Effector CD4-positive, alpha-beta T cell (primary cell): ENCODE measurements at regions not wholly inside any gene's neighbourhood (a gene's known extent, or its start where the extent isn't known, plus 50 kb on each side); places are given as distances from the start of the nearest gene placed in this dataset.

Experiments used
- DNase-seq: peaks from one replicate; pipeline ENCODE4 v3.0.0-alpha.2; 2020

DNA sequence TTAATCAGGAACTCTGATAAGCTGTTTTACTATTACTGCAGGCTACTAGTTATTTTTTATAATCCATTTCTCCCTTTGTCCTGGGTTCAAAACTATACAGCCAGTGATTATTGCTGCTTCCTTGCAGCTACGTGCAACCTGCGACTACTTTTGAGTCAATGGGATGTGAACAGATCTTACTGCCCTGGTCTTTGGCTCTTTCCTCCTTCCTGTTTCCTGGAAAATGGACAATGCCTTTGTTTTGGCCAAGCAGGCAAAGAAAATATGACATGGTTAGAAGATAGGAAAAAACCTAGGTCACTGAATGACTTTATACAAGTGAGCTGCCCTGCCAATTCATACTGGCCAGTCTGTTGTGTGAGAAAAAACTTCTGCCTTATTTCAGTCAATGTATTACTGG is 201.2 kb upstream of the KLF12 start:
- DNase-seq = no peak

DNA sequence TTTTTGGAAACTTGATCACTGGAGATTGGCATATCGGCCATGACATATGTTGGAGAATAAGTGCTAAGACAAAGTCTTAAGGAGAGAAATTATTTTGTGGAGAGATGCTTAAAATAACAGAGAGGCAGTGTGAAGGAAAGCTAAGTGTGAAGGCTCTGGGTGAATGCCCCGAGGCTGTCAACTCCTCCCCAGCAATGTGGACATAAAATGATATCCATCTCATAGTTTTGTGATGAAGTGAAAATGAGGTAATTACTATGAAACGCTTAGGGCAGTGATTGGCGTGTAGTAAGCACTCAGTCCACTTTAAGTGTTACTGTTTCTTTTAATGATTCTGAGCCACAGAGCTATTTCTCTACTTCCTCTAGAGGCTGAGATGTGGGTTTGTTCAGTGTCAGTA is 195.8 kb upstream of the KLF12 start:
- no peak for DNase-seq

DNA sequence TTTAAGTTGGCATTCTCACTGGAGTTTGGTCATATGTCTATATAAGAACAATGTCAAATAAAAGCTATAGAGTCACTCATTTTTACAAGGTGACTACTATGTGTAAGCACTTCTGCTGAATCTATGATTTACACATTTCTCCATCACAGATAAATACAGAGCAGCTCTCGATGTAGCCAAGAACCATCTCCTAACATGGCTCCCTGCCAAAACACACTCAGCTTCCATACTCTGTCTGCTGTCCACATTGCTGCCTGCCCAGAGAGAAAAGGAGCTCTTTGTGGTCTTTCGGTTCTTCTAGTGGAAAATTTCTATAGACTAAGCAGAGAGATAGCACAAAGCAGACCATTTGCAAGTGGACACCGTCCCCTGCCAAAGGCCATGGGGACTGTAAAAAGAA is 190.9 kb upstream of the KLF12 start:
- DNase-seq = no peak

DNA sequence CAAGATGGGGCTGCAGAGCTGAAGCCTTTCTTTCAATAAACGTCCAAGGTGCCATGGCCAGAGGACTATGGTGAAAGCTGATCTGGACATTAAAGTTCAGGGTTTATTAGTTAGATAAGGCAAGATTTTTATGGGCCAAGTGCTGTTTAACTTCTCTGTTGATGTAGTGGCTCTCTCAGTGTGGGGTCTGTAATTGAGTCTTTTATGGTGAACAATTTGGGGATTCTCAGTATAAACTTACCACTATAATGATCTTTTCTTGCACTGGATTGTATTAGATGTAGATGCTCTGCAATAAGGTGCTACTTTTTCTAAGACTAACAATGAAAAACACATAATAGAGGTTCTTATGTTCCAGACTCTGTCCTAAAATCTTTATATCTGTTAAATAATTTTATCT is 190.1 kb upstream of the KLF12 start:
- no peak for DNase-seq

DNA sequence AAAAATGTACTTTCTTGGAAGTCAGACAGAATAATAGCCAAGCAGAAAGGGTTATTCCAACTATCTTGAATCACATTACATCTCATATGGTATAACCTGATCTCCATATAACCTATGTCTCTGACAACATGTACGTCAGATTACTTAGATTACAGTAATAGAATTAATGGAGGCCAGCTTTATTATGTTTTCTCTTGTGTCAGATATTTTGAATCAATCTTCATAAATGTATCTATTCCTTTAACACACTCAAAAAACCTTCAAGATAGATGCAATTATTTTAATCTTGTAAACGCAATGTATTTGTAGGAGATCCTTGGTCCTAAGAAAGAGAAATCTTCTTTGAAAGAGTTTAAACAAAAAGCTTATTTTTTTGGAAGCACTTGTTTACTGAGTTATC is 188.4 kb upstream of the KLF12 start:
- no peak for DNase-seq

DNA sequence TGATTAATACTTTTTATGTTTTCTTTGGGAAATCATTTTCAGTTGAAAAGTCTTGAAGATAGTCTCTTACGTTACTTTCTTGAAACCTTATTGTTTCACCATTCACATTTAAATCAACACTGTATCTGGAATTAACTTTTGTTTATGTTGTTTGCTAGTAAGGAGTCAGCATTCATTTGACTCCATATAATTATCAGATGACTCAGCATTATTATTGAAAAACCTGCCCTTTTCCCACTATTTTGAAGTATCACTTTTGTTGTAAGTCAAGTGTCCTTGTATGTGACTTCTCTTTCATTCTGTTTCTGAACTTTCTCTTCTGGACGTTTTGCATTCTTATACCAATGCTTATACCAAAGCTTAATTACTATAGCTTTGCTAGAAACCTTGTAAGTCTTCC is 186.1 kb upstream of the KLF12 start:
- no peak for DNase-seq

DNA sequence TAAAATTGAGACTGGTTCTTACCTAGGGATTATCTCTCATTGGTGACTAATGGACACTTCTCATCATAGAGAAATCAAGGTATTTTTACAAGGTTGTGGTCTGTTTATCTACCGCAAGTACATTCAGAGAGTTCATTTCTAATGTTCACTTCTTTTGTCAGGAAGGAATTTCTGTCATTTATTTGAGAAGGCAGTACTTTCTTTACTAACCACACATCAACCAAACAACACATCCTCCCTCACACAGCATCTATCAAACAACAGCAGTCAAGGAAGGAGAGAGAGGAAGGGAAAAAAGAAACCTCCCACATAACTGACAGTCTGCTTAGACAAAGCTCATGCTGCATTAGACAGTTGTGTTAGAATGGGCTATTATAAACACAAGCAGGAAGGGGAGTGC is 182.3 kb upstream of the KLF12 start:
- DNase-seq = no peak

DNA sequence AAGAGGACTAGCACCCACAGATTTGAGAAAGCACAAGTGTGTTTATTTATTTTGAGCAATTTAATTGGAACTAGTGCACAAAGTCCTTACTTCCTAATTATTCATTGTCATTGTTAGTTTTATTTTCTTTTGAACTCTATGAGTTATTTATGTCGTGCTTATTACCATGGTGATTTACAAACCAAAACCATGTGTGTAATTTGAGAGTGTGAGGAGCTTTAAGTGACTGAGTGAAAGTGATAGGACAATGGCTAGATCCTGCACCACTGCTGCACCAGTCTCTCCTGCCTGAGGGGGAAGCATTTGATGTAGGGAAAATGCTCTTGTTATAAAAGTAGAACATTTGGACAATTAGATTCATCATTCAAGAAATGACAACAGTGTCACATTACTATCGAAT is 172.3 kb upstream of the KLF12 start:
- no peak for DNase-seq

DNA sequence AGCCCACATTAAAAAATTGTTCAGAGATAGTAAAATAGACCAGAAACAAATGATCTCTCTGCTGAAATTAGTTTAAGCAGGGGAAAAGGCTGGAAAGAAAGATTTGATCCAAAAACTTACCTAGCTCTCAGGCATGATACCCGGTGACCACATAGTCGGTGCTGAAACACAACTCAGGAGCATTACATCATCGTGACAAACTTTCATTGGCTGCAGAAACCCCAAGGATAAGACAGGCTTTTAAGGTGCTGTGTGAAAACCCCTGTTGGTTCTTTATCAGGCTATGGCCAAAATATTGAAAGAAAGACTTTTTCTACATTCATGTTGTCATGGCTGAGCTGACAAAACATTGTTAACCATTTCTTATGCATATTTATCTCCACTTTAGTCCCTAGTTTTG is 171.7 kb upstream of the KLF12 start:
- DNase-seq = no peak

DNA sequence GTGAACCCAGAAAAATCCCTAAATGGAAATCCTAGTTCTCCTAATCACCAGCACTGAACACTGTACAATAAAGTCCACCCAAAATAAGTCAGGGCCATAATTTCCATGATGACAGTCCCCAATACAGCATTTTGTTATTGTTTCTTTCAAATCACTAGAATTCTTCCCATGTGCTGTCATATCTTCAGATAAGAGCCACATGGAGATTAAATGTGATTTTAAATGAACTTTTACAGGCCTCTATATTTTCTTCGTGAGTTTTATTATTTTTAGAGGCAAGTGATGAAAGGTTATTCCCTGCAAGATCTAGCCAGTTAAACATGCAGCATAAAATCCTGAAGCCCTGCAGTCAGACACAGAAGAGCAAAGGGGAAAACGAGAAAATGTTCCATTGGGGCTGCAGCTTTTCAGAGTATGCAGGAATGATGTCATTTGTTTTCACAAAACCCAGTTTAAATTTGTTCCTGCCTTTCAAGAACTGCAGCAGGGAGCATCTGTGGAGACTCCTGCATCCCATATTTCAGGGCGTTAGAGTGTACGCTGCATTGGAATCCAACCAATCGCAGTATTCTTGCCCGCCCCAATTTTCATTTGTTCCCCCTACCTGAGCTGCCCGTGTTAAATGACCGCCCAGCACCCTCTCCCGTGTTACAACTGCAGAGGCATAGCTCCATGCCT is 167.2 kb upstream of the KLF12 start:
- no peak for DNase-seq

DNA sequence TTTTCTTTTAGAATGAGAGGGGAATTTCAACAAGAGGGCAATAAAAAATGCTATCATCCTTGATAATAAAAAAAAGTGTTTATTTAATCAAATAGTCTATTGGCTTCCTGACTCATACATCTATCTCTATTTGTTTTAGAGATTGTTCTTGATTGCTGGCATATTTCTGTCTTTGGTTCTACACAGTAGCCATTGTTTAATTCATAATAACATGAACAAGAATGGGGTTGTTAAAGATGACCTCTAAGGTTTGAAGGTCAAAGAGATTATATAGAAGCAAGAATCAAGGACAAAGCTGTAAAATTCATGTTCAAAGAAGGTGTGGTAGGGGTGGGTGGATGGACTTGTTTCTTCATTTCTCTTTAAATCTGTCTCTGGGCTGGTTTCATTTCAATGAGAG is 166.0 kb upstream of the KLF12 start:
- no peak for DNase-seq

DNA sequence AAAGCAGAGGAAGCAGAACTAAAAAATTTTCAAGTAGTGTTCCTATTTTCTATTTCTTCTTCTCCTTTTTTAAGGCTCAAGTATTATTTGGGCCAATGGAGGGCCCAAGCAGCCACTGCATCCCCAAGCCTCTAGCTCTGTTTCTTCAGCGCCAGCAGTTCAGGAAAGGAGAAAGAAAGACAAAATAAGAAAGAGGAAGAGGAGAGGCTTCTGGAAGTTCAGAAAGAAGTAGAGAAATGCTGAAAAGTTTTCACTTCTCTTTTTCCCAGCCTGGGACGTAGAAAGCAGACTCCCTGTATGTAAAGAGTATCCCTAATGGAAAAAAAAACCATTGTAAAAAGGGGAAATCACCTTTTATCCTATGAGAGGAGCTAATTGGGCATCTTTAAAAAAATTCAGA is 165.5 kb upstream of the KLF12 start:
- no peak for DNase-seq

DNA sequence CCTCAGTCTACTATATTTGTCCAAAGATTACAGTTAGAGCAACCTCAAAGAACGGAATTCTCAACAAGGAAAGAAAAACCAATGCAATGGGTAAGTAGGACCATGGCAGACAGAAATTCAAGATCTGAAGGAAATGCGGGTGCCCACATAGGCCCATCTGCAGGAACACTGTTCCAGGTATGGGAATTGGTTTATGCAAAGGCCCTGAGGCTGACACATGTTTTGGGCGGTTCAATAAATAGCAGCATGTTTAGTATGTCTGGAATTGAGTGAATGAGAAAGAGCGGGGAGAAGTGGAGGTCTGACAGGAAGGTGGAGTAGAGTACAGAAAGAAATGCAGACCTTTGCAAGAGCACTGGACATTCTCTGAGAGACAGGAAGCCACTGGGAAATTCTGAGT is 164.7 kb upstream of the KLF12 start:
- DNase-seq = no peak

DNA sequence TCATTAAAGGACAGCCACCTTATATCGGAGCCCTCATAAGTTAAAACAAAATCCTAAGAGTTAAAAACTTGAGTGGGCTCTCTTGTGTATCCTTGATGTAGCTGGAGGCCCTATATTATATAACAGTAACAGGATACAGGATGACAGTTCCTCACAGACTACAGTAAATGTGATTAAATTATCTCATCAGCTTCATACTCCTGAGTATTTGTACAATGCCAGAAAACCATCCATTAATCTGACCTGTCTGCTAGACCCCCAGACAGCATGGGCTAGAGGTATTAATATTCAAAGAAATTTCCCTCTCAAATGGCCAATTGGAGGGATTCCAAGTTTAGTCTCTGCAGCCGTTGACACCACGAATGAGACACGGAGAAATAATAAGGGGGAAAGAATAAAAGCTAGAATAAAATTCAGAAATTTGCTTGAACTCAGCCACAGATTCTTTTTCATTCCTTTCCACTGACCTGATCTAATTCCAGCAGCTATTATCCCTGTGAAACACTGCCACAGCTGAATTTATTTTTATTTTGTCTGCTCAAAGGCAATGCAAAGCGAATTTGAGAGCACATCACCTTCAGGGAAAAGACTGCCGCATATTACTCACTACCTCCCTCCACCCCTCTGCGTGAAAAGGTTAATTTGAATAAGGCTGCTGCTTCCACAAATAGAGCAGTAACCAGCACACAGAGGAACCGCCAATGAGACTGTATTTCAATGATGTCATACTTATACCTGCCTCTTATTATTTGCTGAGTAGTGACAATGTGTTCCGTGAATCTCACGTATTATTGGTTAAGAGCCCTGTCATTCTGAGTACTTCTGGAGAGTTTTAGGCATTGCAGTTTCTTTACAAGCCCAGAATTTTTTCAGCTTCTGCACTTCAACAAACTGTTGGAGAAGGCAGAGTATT is 155.9 kb upstream of the KLF12 start:
- DNase-seq = peak; percentile 23

DNA sequence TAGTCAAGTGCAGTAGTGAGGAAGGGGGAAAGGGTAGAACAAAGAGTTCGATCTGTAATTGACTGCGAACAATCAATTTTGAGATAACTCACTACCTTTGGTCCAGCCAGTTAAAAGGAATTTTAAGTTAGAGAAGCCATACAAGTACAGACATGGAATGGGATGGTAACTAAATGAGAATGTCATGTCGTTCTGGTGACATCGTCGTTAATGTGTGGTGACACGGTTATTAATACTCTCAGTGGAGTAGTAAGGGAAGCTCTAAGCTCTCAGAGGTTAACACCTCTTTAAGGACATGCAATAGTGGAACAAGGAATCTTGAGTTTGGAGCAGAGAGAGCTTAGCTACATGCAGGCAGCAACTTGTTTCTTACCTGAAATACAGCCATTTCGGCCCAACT is 154.9 kb upstream of the KLF12 start:
- no peak for DNase-seq

DNA sequence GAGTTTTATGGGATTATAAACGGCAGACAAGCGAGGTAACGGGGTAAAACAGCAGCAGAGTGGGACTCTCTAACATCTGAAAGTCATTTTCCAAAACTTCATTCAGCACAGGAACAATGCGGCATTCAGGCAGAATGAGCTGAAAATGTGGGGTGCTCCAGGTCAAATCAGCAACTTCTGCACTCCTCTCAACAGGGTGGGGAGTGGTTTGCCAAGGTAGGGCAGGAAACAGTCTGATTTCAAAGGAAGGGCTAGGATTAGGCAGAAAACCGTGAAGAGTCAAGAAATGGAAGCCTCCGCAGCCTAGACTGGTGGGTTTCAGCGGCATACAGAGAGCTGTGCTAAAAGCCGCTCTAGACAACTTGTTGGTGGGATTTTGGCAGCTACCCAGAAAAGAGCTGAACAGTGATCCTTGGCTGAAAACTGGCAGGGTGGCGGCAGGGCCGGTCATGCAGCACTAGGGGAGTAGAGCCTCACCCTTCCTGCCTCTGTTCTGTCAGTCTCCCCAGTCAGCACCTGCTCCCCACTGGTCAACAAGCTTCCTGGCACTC is 154.2 kb upstream of the KLF12 start:
- DNase-seq = peak; percentile 5

DNA sequence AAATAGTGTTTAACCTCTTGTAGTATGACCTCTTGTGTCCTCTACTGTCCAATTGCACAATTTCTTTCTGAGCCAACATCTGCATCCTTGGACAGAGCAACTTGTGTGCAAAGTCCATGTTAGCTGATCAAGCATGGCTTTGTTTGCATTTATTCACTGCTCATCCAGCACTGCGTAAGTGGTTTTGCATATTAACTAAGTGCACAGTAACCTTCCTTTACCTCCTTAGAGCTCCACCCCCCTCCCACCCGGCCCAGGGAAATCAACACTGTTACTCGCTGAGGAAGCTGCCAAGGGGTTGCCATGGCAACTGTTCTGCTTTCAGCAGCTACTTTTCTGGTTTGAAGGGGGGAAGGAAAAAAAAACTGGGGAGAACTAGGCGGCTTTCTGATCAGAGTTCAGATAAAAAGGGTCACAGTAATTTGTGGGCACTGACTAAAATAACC is 153.5 kb upstream of the KLF12 start:
- peak; percentile 88 for DNase-seq

DNA sequence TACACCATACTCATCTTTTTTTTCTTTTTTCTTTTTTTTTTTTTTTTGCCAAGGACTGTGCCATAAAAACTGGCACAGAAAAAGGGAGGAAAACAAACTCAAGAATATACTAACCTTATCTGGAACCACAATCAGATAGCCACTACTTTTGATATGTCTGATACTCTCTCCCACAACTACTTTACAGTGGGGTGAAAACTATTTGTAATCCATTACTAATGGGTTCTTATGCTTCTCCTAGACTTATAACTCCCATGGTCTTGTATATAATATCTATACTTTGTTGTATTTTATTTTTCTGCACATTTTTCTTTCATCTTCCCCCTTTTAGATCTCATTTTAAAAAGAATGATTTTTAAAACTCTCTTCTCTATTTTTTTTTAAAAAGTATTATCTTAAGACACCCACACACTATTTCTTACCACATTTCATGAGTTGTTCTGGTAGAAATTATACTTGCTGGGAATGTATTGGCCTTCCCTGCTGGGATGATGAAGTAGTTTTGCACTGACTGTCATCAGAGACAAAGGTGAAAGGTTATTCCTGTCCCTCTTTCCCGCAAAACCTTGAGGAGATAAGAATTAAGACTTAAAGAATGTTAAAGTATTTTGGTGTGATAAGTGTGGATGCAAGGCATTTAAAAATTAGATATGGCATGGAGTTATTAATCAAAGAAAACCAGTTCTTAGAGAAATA is 146.7 kb upstream of the KLF12 start:
- DNase-seq = no peak

DNA sequence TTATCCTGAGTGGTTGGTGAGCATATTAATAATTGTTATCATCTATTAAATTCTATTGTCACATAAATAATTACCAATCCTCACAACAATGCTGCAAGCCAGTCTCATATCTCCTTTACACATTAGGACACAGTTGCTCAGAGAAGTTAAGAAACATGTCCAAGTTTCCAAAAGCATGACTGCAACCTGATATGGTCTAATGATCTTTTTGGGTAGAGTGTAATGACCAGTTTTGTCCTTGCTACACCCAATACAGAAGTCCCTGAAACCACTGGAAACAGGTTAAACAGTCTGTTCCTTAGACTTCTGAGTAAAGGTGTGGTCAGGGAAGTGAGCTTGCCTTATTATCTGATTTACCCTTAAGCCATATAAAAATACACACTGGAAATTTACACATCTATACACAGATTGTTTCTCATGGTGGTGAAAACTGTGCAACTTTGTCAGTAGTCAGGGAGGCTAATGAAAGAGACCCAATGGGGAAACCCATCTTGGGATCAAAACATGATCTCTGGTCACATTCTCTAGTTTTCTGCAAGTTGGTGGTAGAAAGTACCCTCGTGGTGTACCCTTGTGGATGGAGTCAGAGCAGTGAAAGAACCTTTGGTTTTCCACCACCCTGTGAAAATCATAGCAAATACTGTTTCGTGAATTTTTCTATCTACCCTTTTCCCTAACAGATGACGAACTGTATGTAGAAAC is 146.0 kb upstream of the KLF12 start:
- no peak for DNase-seq

DNA sequence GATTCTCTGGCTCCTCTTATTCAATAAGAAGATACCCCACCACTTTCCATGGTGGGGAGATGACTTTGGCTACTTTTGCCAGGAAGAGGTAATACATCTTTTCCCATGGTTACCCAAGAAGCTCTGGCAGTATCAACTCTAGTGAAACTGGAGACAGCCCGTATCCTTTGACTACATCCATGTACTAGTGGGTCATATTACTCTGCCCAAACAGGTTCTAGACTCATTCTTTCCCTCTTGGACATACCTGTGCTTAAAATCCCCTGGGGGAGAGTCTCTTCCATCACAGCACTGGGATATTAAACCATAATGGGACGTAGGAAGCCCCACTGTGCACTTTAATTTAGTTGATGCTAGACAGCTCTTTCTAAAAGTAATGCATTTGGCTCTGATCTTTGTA is 144.7 kb upstream of the KLF12 start:
- DNase-seq = no peak

DNA sequence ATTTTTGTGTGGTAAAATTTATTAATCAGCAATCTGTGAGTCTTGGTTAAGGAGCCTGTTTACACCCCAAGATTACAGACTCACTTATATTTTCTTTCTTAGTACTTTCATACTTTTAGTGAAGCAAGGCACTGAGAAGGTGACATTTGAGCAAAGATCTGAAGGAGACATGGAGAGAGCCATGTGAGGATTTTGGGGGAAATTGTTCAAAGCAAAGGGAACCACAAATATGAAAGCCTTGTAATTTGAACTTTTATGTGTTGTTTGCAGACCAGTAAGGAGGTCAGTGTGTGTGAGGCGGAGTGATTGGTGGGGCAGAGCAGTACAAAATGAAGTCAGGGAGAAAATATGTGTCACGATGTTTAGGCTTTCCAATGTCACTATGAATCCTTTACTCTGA is 140.7 kb upstream of the KLF12 start:
- no peak for DNase-seq

DNA sequence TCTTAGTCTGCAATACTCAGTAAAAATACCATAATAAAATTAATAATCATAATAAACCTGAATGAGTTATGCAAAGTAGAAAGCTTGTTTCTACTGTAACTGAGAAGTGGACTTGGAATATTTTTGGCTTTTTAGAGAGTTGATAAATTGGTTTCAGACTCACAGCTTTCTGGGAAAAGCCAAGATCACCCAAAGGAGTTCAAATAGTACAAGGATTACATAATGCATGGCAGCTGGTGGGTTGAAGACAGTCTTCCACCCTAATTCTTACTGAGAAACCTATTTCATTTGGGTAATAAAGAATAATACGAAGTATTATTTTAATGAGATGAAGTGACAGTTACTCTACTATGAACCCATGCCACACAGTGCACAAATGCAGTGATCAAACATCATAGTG is 139.4 kb upstream of the KLF12 start:
- no peak for DNase-seq

DNA sequence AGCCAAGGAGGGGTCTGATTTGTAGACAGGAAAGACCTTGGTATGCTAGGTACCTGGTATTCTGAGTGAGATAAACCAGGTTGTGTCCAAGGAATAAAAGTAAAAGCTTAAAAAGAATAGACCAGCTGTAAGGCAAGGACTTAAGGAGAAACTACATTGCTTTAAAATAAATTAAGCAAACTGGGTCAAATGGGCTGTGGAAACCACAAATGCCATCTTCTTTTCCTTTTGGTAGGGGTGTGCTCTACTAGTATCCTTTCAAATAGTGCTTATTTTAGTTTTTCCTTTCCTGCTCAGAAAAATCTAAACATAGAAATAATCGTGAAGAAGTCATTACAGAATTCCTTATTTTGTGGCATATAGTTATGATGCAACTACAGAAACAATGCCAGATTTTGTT is 138.6 kb upstream of the KLF12 start:
- no peak for DNase-seq
